GM12892 (cell line): ENCODE measurements at regions not wholly inside any gene's neighbourhood (a gene's known extent, or its start where the extent isn't known, plus 50 kb on each side); places are given as distances from the start of the nearest gene placed in this dataset.

Source experiments
- DNase-seq: peaks from one replicate; pipeline ENCODE4 v3.0.0; 2011; ENCODE audit not compliant: insufficient read length
- FAIRE-seq: peaks from 2 replicates; lab custom pipeline; 2011; peaks lifted over from hg19 to GRCh38; lab: Jason Lieb, UNC
- POLR2A ChIP-seq: IDR thresholded peaks from 2 replicates; pipeline ENCODE4 v1.6.1; 2011; ENCODE audit warnings: low read depth, low read length, control low read depth
- POLR2AphosphoS5 ChIP-seq: IDR thresholded peaks from 2 replicates; pipeline ENCODE4 v1.6.1; 2011; ENCODE audit warnings: low read depth, low read length, control low read depth
- TAF1 ChIP-seq: IDR thresholded peaks from 2 replicates; pipeline ENCODE4 v1.6.1; 2011; ENCODE audit warnings: low read depth, mild to moderate bottlenecking, control low read depth, low read length, borderline replicate concordance

- no peak for FAIRE-seq
- TF ChIP-seq POLR2A: no peak
- TF ChIP-seq POLR2AphosphoS5: no peak
- no peak for TF ChIP-seq TAF1
- no peak for DNase-seq
These were observed 627.7 kb downstream of the QKI start for GRCh38 chr6:164042212-164042611.

GRCh38 chr6:164040994-164041393 lies 626.5 kb downstream of the QKI start:
- FAIRE-seq: no peak
- TF ChIP-seq POLR2AphosphoS5: no peak
- TF ChIP-seq POLR2A: no peak
- no peak for TF ChIP-seq TAF1
- DNase-seq: no peak

DNA sequence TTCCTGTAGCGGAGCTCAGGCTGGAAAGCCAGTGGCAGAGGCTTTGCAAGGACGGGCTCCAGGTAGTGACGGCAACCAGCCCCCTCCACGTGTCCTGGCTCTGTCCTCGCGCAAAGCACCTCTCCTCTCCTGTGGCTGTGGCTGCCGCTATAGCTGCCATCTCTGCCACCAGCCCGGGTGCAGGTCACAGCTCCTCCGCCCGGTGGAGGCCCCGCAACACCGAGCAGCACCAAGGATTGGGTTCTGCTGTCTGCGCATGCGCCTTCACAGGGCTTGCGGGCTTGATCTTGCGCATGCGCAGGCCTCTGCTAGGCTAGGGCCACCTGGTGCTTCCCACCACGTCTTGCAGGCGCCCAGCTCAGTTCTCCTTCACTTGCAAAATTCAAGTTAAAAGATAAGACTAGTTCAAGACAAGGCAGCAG lies 625.4 kb downstream of the QKI start:
- no peak for FAIRE-seq

GRCh38 chr6:164037171-164037870 lies 622.8 kb downstream of the QKI start:
- FAIRE-seq: no peak

More for the DNA sequence above, 625.4 kb downstream of the QKI start:
- peak; percentile 17 for DNase-seq
- TF ChIP-seq POLR2AphosphoS5: no peak
- no peak for TF ChIP-seq TAF1
- no peak for TF ChIP-seq POLR2A

DNA sequence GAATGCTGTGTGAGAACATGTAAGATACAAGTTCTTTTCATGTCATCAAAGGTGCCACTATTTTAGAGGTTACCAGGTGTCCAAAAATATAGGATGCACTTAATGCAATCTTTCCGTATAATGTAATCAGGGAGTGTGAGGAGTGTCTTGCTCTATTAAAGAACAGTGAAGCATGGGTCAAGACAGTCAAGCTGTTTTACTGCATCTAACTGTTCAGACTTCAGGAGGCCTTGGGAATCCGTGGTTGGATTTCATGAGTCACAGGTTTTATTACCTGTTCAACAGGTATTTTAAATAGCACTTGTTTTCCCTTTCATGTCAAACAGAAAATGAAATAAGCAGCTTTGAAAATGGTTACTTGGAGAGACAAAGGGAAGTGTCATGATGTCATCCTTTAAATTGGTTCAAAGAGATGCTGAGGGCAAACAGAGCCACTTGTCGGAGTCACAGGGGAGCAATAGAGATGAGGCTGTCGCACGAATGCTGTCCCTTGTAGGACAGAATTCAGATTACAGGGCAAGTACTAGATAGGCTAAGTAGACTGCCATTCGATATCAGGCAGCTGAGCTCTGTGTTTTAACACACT lies 621.5 kb downstream of the QKI start:
- DNase-seq (no peak), FAIRE-seq (no peak)
- no peak for TF ChIP-seq POLR2A
- no peak for TF ChIP-seq TAF1
- TF ChIP-seq POLR2AphosphoS5: no peak

More at GRCh38 chr6:164037171-164037870, 622.8 kb downstream of the QKI start:
- DNase-seq: no peak
- TF ChIP-seq POLR2A (no peak), TAF1 (no peak), POLR2AphosphoS5 (no peak)

DNA sequence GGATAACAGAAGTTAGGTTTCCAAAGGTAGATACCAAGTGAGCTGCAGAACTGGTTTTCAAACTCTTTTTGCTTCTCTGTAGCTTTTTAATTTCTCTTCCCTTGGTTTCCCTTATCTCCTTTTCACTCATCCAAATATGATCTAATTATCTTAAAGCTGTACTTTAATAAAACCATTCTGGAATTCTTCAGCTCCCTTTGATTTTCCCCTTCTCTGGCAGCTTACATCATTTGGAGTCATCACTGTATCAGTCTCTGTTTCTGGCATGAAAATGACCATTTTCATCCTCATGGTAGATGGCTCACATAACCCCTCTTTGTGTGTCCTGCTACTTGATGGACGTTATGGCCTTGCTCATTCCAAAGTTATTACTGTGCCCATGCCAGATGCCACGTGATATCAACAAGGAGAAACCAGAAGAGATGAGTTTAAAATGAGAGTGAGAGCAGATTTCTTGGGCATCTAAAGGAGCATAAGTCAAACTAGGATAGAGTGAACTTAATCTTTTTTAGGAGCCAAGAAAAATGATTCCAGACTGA lies 620.2 kb downstream of the QKI start:
- DNase-seq (no peak), FAIRE-seq (no peak)
- TF ChIP-seq TAF1 (no peak), POLR2AphosphoS5 (no peak), POLR2A (no peak)

DNA sequence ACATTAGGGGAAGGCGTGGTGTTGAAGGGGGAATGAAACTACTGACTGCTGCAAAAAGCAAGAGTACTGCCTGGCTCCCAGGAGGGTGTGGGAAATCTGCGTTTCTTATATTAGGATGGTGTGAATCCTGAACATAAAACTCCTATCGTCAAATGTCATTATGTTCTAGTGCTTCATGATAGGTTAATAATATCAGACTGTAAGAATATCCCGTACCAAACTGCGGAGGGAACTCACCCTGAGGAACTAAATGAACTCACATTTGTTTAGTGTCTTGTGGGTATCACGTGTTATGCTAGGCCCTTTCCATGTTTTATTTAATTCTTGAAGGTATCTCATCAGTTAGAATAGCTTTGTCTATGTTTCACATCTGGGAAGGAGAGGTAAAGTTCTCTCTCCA lies 610.7 kb downstream of the QKI start:
- FAIRE-seq: no peak
- TF ChIP-seq POLR2A (no peak), POLR2AphosphoS5 (no peak)
- DNase-seq: no peak

GRCh38 chr6:164023535-164023934 lies 609.0 kb downstream of the QKI start:
- DNase-seq (no peak), FAIRE-seq (no peak)
- TF ChIP-seq POLR2A (no peak), TAF1 (no peak), POLR2AphosphoS5 (no peak)

- DNase-seq: no peak
- no peak for FAIRE-seq
- TF ChIP-seq POLR2A: no peak
These were observed 608.1 kb downstream of the QKI start for GRCh38 chr6:164022632-164023031.

GRCh38 chr6:164021589-164022250 lies 607.2 kb downstream of the QKI start:
- DNase-seq (no peak), FAIRE-seq (no peak)
- TF ChIP-seq POLR2A (no peak), TAF1 (no peak), POLR2AphosphoS5 (no peak)

GRCh38 chr6:164020142-164020541 lies 605.6 kb downstream of the QKI start:
- FAIRE-seq (no peak), DNase-seq (no peak)
- TF ChIP-seq TAF1 (no peak), POLR2A (no peak), POLR2AphosphoS5 (no peak)
